HG03103 (cell line): ENCODE measurements at regions not wholly inside any gene's neighbourhood (a gene's known extent, or its start where the extent isn't known, plus 50 kb on each side); places are given as distances from the start of the nearest gene placed in this dataset.
"Not testable (repeated sequence)": the region's sequence is repeated elsewhere in the genome, so short reads cannot be mapped to it uniquely, and the experiment has no call there.

ENCODE experiments used
- ATAC-seq: cut with Tn5 transposase; IDR thresholded peaks from one replicate; pipeline ENCODE4 v1.9.1; 2021; ENCODE audit warnings: low read depth; ENCODE audit not compliant: unreplicated experiment

GRCh38 chr15:100733101-100733842, 130.9 kb downstream of the ASB7 start:
- ATAC-seq: no peak

GRCh38 chr15:100733843-100734185, 131.4 kb downstream of the ASB7 start:
- not testable (repeated sequence) for ATAC-seq

- no peak for ATAC-seq
Observed at GRCh38 chr15:100734586-100734985, 132.2 kb downstream of the ASB7 start.

- no peak for ATAC-seq
Observed at GRCh38 chr15:100735129-100736053, 133.0 kb downstream of the ASB7 start.

GRCh38 chr15:100737214-100737613, 134.8 kb downstream of the ASB7 start:
- ATAC-seq: no peak

GRCh38 chr15:100738614-100739013, 136.2 kb downstream of the ASB7 start:
- no peak for ATAC-seq

- ATAC-seq: no peak
Observed at GRCh38 chr15:100740138-100740537, 137.7 kb downstream of the ASB7 start.

GRCh38 chr15:100751585-100751984, 128.0 kb upstream of the ALDH1A3 start:
- ATAC-seq: no peak

GRCh38 chr15:100753503-100753902, 126.1 kb upstream of the ALDH1A3 start:
- no peak for ATAC-seq

GRCh38 chr15:100757661-100758060, 122.0 kb upstream of the ALDH1A3 start:
- no peak for ATAC-seq

GRCh38 chr15:100758555-100758954, 121.1 kb upstream of the ALDH1A3 start:
- ATAC-seq: no peak

- ATAC-seq: no peak
Observed at GRCh38 chr15:100759106-100759505, 120.5 kb upstream of the ALDH1A3 start.

GRCh38 chr15:100759698-100760356, 119.8 kb upstream of the ALDH1A3 start:
- ATAC-seq: no peak

- no peak for ATAC-seq
Observed at GRCh38 chr15:100760357-100760903, 119.2 kb upstream of the ALDH1A3 start.

GRCh38 chr15:100761290-100761935, 118.2 kb upstream of the ALDH1A3 start:
- ATAC-seq: no peak

- no peak for ATAC-seq
Observed at GRCh38 chr15:100762289-100762688, 117.3 kb upstream of the ALDH1A3 start.

GRCh38 chr15:100762913-100763834, 116.5 kb upstream of the ALDH1A3 start:
- ATAC-seq: no peak

GRCh38 chr15:100763835-100764750, 115.5 kb upstream of the ALDH1A3 start:
- no peak for ATAC-seq
